HTR-8/SVneo (cell line): ENCODE measurements at regions not wholly inside any gene's neighbourhood (a gene's known extent, or its start where the extent isn't known, plus 50 kb on each side); places are given as distances from the start of the nearest gene placed in this dataset.
A peak's percentile ranks its signal among the peaks of the same experiment; 100 is the strongest.

ENCODE experiments used
- DNase-seq: peaks from one replicate; pipeline ENCODE4 v3.0.0; 2011; ENCODE audit warnings: low spot score, mixed read lengths; ENCODE audit not compliant: insufficient read length
- FAIRE-seq: peaks from 2 replicates; lab custom pipeline; 2011; peaks lifted over from hg19 to GRCh38; lab: Jason Lieb, UNC

GRCh38 chr6:25010902-25011625 lies 75.3 kb upstream of the RIPOR2 start:
- no peak for DNase-seq
- no peak for FAIRE-seq

- no peak for FAIRE-seq
- peak; percentile 51 for DNase-seq
Observed at GRCh38 chr6:25012657-25013056, 76.9 kb upstream of the RIPOR2 start.

- no peak for DNase-seq
- FAIRE-seq: no peak
Observed at GRCh38 chr6:25013246-25013645, 77.5 kb upstream of the RIPOR2 start.

DNA sequence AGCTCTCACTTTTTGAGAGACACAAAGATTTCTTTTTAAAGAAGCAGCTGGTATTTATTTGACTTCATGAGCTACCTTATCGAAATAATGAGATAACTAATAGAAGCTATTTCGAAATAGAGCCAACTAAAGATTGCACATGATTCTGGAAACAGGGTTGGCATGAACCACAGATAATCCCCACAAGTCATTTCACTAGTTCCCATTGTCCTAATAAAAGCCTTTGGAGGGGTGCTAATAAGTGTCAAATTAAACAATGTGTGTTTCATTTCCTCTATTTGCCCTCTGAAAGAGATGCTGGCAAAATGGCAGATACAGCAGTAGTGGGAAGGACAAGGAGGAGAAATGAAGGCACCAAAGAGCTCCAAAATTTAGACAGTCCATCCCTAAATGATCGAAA lies 78.6 kb upstream of the RIPOR2 start:
- DNase-seq: no peak
- no peak for FAIRE-seq

GRCh38 chr6:25014791-25015560 lies 79.2 kb upstream of the RIPOR2 start:
- DNase-seq: no peak
- no peak for FAIRE-seq

DNA sequence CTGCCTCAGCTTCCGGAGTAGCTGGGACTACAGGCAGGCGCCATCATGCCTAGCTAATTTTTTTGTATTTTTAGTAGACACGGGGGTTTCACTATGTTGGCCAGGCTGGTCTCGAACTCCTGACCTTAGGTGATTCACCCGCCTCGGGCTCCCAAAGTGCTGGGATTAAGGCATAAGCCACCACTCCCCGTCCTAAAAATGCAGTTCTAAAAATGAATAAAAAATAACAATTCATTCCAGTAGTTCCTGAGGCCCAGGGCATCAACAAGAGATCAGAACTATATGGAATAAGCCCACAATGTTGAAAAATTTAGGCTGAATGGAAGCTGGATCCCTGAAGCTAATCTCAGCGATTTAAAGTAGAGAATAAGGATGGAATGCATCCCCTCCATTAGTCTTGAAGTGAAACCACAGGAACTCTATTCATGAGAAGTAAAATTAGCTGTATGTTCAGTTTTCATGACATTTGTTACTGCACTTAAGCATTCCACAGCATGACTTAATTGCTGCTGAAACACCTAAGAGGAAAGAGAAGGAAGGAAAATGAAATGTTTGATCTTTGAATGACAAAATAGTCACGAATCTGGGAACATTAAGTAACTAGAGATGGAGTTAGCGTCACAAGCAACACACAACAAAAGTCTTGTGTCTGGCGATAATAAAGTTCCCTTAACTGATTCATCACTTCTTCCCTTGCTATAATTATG lies 80.4 kb upstream of the RIPOR2 start:
- no peak for DNase-seq
- FAIRE-seq: no peak

DNA sequence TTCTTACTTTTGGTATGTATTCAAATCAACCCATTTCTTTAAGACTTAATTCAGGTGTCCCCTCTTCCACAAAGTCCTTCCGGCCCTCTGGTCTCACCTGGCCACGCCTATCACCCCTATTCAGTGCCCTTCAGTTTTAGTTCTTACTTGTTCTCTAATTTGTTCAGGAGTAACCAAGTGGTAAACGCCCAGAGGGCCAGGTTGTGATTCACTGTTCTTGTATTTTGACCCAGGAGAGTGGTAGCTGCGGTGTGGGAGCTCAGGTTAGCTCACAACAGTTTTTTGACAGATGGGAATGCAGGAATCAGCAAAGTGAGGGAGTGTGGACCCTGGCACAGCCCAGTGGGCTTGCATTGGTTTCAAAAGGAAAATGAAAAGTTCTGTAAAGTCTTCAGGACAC lies 81.7 kb upstream of the RIPOR2 start:
- FAIRE-seq (no peak), DNase-seq (no peak)

DNA sequence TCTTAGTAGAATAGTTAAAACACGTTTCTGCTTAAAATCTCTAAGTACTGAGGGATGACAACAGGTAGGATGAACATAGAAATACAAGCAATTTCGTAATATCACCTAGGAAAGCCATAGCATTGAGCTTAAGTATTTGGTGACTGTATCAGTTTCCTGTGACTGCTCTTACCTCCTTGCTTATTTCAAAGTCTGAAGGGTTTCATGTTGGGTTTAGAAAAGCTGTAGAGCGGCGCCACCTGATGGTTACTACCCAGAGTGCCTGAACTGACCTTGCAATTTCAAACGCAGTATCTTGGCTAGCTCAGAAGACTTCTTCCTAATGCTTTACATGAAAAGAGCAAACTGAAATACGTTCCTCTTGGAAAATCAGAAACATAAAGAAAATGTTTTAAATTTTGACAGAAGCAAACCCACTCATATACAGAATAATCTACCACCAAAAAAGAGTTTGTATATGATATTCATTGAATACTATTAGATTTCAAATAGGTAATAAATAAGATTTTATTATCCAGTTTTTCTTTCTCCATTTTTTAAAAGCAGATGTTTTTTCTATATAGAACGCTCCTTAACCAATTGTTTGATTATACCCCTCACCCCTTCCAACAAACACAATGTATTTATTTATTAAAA lies 82.3 kb upstream of the RIPOR2 start:
- no peak for FAIRE-seq
- DNase-seq: peak; percentile 35

DNA sequence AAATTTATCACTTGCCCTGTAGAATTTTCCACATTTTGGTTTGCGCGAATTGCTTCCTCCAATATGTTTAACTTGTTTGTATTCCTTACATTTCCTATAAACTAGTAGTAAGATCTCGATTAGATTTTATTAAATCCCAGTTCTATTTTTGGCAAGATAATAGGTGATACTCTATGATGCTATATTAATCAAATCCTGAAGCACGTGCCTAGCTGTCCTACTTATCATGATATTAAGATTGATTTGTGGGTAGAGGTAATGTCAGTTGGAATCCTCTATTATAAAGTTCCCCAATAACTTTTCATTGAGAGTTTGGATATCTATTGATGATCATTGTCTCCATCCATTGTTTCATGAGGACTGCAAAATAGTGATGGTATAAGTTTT lies 82.8 kb upstream of the RIPOR2 start:
- DNase-seq: no peak

DNA sequence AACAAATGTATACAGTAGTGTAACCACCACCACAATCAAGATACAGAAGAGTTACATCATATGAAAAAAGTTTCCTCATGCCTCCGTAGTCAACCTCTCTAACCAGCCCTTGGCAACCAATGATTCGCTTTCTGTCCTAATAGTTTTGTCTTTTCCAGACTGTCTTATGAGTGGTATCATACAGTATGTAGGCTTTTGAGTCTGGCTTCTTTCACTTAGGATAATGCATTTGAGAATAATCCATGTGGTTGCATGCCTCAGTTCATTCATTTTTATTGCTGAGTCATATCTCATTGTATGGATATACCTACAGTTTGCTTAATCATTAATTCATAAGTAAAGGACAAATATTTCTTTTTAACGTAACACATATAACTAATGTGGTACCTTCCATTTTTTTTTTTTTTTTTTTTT lies 86.4 kb upstream of the RIPOR2 start:
- FAIRE-seq (no peak), DNase-seq (no peak)

More for the DNA sequence above, 82.8 kb upstream of the RIPOR2 start:
- no peak for FAIRE-seq

DNA sequence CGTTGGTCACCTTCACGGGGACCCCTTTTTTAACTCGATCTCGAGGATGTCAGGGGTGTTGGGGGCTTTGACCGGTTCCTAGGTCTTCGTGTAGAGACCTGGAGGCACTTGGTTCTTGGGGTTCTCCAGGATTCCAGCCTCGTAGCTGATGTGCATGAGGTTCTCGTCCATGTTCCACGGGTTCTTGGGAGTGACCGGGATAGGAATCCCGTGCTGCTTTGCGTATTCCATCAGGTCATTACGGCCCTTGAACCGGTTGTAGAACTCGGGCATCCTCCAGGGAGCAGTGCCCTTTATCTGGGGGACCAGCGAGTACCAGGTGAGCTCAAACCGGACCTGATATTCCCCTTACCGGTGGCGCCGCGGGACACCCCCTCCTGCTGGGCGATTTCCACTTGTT lies 88.0 kb upstream of the RIPOR2 start:
- no peak for FAIRE-seq
- DNase-seq: no peak

- DNase-seq (no peak), FAIRE-seq (no peak)
Observed at GRCh38 chr6:25024821-25025220, 89.1 kb upstream of the RIPOR2 start.

- no peak for DNase-seq
- no peak for FAIRE-seq
Observed at GRCh38 chr6:25025248-25025918, 89.6 kb upstream of the RIPOR2 start.

DNA sequence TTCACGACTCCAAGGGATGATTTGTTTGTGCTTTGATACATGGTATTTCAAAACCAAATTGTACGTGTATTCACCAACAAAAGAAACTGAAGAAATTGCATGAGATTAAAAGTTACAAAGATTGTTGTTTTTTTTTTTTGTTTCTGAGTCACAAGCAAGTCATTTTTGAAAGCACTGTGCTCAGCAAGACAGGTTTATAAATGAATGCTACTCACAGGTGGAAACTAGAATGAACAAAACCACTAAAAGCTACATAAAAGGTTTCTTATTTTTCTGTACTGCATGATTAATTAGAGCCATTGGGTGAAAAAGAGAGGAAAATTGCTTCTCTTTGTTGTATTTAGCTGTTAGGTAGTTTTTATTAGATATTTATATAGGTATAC lies 90.2 kb upstream of the RIPOR2 start:
- FAIRE-seq: no peak
- DNase-seq: no peak

- no peak for FAIRE-seq
- no peak for DNase-seq
Observed at GRCh38 chr6:25026723-25027122, 91.0 kb upstream of the RIPOR2 start.

- no peak for DNase-seq
- FAIRE-seq: no peak
Observed at GRCh38 chr6:25027221-25027916, 91.6 kb upstream of the RIPOR2 start.

DNA sequence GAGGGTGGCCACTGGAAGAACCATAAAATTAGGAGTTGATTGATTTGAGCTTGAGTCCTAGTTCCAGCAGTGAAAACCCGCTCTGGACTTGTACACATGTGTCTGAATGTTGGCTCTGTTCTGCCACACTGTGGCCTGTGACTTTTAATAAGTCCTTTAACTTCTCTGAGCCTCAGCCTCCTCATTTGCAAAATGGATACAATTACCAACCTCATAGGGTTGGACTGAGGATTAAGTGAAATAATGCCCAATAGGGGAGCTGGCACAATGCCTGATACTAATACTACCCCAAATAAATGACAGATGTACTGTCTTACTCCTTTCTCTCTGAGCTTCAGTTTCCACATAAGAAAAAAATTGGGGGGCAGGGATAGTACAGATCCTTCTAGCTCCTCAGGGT lies 92.6 kb upstream of the RIPOR2 start:
- DNase-seq: no peak
- FAIRE-seq: no peak

DNA sequence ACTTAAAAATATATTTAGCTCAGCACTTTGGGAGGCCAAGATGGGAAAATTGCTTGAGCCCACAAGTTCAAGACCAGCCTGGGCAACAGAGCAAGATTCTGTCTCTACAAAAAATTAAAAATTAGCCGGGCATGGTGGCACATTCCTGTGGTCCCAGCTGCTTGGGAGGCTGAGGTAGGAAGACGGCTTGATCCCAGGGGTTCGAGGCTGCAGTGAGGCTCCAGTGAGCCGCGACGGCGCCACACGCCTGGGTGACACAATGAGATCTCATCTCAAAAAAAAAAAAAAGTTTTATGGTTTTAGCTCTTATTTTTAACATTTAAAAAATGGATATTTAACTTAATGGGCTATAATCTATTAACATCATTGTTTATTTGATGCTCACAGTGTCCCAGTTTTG lies 97.2 kb upstream of the RIPOR2 start:
- no peak for DNase-seq
- no peak for FAIRE-seq

- DNase-seq: no peak
- no peak for FAIRE-seq
Observed at GRCh38 chr6:25034431-25034921, 98.7 kb upstream of the RIPOR2 start.

DNA sequence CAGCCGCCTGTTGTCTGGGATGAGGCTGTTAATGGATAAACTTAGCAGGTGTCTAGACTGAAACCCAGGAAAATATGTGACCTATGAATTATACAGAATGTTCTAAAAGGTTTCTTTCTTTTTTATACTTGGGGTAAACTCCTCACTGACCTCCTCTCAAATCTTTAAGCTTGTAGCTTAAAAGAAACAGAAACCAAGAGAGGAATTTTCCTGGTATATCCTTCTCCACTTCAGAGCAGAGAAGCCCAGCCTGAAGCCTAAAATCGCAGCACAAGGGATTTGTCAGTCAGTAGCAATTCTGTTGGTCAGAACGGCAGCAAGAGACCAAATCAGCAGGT lies 99.4 kb upstream of the RIPOR2 start:
- DNase-seq (no peak), FAIRE-seq (no peak)
